ENCODE measurements at regions not wholly inside any gene's neighbourhood (a gene's known extent, or its start where the extent isn't known, plus 50 kb on each side); places are given as distances from the start of the nearest gene placed in this dataset.

DNA sequence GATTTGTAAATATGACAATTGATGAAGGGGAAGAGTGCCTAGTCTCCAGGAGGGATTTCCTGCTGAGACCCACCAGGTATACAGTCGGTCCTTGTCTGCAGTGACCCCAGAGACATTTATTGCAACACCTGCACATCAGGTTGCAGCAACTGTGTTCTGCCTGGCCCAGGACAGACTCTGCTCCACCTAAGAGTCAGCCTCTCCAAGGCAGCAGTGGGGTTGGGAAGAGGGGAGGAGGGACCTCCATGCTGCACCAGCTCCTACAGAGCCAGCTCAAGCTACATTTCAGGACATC is 120.4 kb upstream of the IRF2BP2 start:
- H3K4me1 Mint-ChIP-seq, result peaks cover 79% of the 10 kb centered on the region
- peaks cover 2% of the 10 kb centered on the region for H3K36me3 Mint-ChIP-seq (ENCODE audit: low read depth)
- no peak overlapping the region for H3K4me3 Mint-ChIP-seq
- no peaks in the 10 kb centered on the region for H3K27me3 Mint-ChIP-seq
- peak overlapping the region; percentile 91 for H3K27ac Mint-ChIP-seq
- ChIA-PET POLR2A (interaction anchor here (0.6 kb wide), 1 partner anchor 126 kb away, joined by 3 read pairs; no protein-coding TSS in a partner anchor), CTCF (interaction anchor here (0.9 kb wide), 1 partner anchor 9 kb away, joined by 3 read pairs; no protein-coding TSS in a partner anchor)
- DNase-seq, result no peak
- H3K9me3 Mint-ChIP-seq, result peaks cover 2% of the 10 kb centered on the region

DNA sequence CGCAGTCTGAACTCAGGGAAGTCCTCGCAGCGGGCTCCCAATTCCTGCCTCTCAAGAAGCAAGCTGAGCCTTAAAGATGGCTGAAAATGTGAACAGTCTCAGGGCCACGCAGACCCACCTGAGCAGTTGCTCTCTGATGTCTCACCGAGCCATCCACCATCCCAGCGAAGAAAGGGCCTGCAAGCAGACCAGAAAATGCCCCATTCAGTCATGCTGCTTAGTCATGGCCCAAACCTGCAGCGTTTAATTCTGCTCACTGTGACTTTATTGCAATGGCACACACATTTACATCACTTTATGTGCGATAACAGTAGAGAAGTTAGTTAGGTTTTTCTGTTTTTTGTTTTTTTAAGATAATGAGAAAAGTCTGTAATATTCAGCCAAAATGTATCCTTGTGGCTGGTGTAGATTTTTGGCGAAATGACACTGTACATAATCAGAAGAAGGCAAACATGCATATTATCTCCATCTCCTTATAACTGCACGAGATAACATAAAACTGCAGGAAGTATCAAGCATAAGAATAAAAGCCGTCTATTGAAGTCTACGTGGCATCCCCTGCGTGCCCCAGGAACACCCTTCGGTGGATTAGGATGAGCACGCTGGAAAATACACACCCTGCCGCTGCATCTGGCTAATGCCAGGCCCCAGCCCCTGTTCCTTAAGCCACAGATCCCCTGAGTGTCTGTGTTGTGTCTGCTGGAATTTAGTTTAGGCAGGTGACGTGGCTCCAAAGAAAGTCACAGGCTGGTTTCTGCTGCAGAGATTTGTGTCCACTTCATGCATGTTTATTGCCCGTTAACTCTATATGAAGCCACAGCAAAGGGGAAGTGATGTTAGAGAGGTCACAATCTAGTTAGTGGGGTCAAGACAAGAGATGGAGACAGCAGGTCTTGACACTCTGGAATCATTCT is 119.8 kb upstream of the IRF2BP2 start:
- DNase-seq, result no peak
- Mint-ChIP-seq H3K27ac (peak overlapping the region; percentile 91), H3K4me3 (no peak overlapping the region), H3K9me3 (peaks cover 2% of the 10 kb centered on the region), H3K36me3 (ENCODE audit: low read depth) (peaks cover 2% of the 10 kb centered on the region), H3K4me1 (peaks cover 85% of the 10 kb centered on the region), H3K27me3 (no peaks in the 10 kb centered on the region)
- CTCF ChIA-PET, result interaction anchor here (1.0 to 1.1 kb wide), 2 partner anchors 8 to 11 kb away, joined by 3 read pairs; no protein-coding TSS in a partner anchor
- POLR2A ChIA-PET, result no interaction called here

DNA sequence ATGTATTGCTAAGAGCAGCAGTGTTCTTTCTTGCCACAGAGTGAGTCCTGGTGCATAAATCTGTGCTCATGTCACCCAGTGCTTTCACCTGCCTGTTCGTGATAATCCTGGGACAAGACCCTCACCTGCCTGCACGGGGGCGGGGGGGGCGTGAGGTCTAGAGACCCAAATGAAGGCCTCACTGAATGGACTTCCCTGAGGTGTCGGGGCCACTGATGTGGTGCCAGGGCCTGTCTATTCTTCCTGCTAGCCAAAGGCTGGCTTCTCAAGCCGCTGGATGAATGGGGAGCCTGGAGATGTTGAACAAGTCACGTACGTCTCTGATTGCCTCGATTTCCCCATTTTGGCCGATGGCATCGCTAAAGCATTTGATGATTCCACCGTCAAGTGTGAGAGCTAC is 118.8 kb upstream of the IRF2BP2 start:
- CTCF ChIA-PET, result interaction anchor here (1.0 to 1.1 kb wide), 2 partner anchors 9 kb away, joined by 3 read pairs; no protein-coding TSS in a partner anchor
- no peaks in the 10 kb centered on the region for H3K27me3 Mint-ChIP-seq
- peaks cover 92% of the 10 kb centered on the region for H3K4me1 Mint-ChIP-seq
- H3K4me3 Mint-ChIP-seq, result no peak overlapping the region
- POLR2A ChIA-PET, result interaction anchor here (0.7 kb wide), 1 partner anchor 117 kb away, joined by 4 read pairs; no protein-coding TSS in a partner anchor
- H3K36me3 Mint-ChIP-seq (ENCODE audit: low read depth), result peaks cover 2% of the 10 kb centered on the region
- no peaks in the 10 kb centered on the region for H3K9me3 Mint-ChIP-seq
- no peak for DNase-seq
- no peak overlapping the region for H3K27ac Mint-ChIP-seq

DNA sequence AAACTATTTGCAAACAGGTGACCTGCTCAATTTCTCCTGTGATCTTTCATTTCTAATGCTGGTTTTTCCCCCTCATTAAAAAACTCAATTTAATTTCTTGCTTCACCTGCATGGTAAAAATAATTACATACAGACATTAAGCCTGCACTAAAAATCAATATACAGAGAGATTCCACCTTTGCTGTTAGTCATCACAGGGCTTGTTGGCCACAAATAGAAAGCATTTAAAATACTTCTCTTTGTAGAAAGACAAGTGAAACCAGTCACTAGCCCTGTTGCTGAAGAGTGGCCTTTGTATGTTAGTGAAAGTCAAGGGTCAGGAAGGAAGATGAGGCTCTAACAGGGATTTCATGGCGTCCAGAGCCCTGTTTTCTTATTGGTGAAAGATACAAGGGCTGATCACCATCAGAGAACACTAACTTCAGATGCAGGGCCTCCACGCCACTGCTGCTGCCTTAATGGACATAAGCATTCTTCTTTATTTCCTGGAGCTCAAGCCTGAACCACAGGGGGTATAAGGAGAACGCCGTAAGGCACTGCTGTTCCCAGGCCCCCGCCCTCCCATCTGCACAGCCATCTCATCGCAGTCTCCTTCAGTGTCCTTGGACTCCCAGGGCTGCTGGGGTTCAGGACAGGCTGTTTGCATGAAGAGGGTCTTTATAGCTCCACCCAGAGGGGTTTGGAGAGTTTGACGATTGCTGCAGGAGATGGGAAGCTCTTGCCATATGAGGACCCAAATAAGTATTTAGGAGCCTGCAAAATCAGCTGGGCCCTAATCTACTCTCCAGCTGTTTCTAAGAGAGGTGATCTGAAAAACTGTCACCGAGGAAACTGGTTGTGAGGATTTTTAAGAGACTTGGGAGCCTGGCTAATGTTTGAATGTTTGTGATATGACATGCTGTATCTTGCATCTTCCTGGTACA is 117.3 kb upstream of the IRF2BP2 start:
- H3K36me3 Mint-ChIP-seq (ENCODE audit: low read depth), result peaks cover 2% of the 10 kb centered on the region
- POLR2A ChIA-PET, result interaction anchor here (1.0 kb wide), 1 partner anchor 116 kb away, joined by 3 read pairs; no protein-coding TSS in a partner anchor
- CTCF ChIA-PET, result interaction anchor here (1.2 to 1.6 kb wide), 3 partner anchors 14 to 127 kb away, joined by 3 read pairs; no protein-coding TSS in a partner anchor

DNA sequence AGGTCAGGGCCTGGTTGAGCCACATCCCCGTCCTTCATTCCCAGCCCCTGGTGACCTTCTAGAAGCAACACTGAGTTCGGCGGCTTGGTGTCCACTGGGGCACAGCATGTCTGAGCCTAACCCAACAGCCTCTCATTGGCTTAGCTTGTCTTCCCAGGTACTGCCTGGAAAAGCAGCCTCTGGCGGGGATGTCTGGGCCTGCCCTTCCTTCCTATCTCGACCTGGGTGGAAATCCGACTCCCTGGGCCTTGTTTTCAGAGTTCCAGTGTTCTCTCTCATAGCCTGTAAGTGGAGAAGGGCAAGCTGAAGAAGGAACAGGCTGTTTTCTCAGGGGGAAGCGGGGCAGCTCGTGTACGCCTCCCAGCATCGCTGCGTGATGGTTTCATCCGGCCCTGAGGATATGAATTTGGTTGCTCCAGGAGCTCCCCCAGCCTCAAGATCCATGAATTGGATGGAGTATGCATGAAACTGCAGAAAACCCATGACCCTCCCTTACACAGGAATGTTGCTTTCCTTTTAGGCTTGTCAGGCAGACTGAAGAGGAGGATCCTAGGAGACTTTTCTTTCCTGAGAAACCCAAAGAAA is 116.5 kb upstream of the IRF2BP2 start:
- H3K9me3 Mint-ChIP-seq, result no peaks in the 10 kb centered on the region
- no peaks in the 10 kb centered on the region for H3K27me3 Mint-ChIP-seq
- H3K4me1 Mint-ChIP-seq, result peaks cover 99% of the 10 kb centered on the region
- peak overlapping the region; percentile 95 for H3K27ac Mint-ChIP-seq
- H3K36me3 Mint-ChIP-seq (ENCODE audit: low read depth), result peaks cover 2% of the 10 kb centered on the region
- peak overlapping the region; percentile 28 for H3K4me3 Mint-ChIP-seq
- POLR2A ChIA-PET, result interaction anchor here (0.6 to 0.7 kb wide), 2 partner anchors 115 to 125 kb away, joined by 3 to 15 read pairs; no protein-coding TSS in a partner anchor
- DNase-seq, result no peak
- CTCF ChIA-PET, result interaction anchor here (0.6 to 1.8 kb wide), 6 partner anchors 10 to 357 kb away, joined by 3 to 7 read pairs (median 4); no protein-coding TSS in a partner anchor

More for the DNA sequence above, 117.3 kb upstream of the IRF2BP2 start:
- peaks cover 100% of the 10 kb centered on the region for H3K4me1 Mint-ChIP-seq
- no peaks in the 10 kb centered on the region for H3K27me3 Mint-ChIP-seq
- H3K27ac Mint-ChIP-seq, result peak overlapping the region; percentile 95
- H3K9me3 Mint-ChIP-seq, result no peaks in the 10 kb centered on the region
- no peak overlapping the region for H3K4me3 Mint-ChIP-seq
- DNase-seq, result no peak

DNA sequence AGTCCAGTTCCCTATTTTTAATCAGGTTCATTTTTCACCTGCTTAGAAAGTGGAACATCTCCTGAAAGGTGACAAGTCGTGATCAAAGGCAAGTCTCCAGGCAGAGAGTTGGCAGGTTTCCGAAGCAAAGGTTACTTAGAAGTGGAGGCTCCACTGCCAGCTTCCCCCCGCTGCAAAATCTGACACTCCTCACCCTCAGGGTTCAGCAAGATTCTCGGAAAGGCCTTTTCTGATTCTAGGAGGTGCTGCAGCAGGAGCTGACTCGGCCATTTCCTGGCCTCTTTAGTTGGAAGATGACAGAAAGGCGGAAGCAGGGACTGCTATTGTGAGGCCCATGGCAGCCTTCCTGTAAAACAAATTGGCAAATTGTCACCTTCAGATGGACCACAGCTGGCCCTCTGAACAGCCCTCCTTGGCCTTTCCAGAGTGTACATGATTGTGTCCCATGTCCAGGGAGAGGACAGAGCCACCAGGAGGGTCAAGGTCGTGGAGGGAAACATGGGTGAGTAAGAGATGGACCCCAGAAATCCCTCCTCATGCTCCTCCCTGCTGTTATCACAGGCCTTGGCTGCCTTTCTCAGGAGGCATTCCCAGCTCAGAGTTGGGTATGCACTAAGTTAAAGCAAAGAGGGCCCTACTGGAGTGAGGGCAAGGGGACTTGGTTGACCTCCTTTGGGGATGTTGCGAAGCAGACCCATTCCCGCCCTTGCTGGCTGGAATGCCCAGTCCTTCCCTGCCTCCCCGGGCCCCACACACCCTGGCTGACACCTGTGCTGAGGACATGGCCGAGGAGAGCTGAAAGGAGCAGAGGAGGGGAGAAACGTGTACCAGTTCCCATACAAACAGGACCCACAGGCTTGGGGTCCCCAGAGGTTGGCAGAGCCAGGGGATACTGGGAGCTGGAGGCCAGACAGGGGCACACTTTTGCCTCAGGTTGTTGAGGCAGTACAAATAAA is 115.5 kb upstream of the IRF2BP2 start:
- Mint-ChIP-seq H3K4me1 (peaks cover 93% of the 10 kb centered on the region), H3K36me3 (ENCODE audit: low read depth) (peaks cover 2% of the 10 kb centered on the region), H3K9me3 (no peaks in the 10 kb centered on the region), H3K27me3 (no peaks in the 10 kb centered on the region), H3K4me3 (peak overlapping the region; percentile 60), H3K27ac (peak overlapping the region; percentile 95)
- DNase-seq, result peak; percentile 68
- CTCF ChIA-PET, result interaction anchor here (0.6 to 1.9 kb wide), 12 partner anchors 9 to 358 kb away, joined by 3 to 7 read pairs (median 4); no protein-coding TSS in a partner anchor
- POLR2A ChIA-PET, result interaction anchor here (0.6 to 0.7 kb wide), 3 partner anchors 114 to 124 kb away, joined by 3 to 15 read pairs (median 3); no protein-coding TSS in a partner anchor

DNA sequence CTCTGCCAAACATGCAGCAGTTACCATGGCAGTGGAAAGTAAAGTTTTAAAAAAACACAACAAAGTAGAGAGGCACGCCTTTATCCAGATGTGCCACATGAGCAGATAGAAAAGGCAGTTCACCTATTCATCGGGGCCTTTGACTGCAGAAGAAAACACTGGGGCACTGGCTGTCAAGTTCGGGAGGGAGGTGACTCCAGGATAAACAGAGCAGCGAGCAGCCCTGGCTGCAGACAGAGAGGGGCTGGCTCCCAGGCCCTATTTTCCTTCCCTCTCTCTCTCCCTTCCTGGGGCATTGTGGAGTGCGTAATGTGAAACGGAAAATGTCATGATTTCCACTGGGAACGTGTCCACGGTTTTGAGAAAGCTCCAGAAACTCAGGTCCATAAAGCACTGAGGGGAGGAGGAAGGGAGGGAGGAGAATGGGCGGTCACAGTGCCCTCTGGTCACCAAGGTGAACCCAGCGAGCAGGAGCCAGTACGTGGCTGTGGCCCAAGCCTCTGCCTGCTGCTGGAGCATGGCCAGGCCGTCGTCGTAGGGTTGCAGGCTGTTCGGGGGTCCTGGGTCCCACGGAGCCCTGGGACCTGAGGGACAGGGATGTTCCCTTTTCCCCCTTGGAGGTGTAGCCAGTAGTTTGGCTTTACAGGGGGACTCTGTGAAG is 114.7 kb upstream of the IRF2BP2 start:
- H3K27ac Mint-ChIP-seq, result peak overlapping the region; percentile 95
- H3K4me1 Mint-ChIP-seq, result peaks cover 90% of the 10 kb centered on the region
- CTCF ChIA-PET, result interaction anchor here (0.7 to 2.1 kb wide), 15 partner anchors 10 to 370 kb away, joined by 3 to 7 read pairs (median 3); no protein-coding TSS in a partner anchor
- peaks cover 2% of the 10 kb centered on the region for H3K36me3 Mint-ChIP-seq (ENCODE audit: low read depth)
- no peaks in the 10 kb centered on the region for H3K27me3 Mint-ChIP-seq
- DNase-seq, result peak; percentile 28
- H3K4me3 Mint-ChIP-seq, result peak overlapping the region; percentile 60
- POLR2A ChIA-PET, result interaction anchor here (0.6 to 1.6 kb wide), 10 partner anchors 12 to 1483 kb away, joined by 3 to 7 read pairs (median 3); partner anchors contain the start of genes IRF2BP2 and TARBP1
- H3K9me3 Mint-ChIP-seq, result no peaks in the 10 kb centered on the region

DNA sequence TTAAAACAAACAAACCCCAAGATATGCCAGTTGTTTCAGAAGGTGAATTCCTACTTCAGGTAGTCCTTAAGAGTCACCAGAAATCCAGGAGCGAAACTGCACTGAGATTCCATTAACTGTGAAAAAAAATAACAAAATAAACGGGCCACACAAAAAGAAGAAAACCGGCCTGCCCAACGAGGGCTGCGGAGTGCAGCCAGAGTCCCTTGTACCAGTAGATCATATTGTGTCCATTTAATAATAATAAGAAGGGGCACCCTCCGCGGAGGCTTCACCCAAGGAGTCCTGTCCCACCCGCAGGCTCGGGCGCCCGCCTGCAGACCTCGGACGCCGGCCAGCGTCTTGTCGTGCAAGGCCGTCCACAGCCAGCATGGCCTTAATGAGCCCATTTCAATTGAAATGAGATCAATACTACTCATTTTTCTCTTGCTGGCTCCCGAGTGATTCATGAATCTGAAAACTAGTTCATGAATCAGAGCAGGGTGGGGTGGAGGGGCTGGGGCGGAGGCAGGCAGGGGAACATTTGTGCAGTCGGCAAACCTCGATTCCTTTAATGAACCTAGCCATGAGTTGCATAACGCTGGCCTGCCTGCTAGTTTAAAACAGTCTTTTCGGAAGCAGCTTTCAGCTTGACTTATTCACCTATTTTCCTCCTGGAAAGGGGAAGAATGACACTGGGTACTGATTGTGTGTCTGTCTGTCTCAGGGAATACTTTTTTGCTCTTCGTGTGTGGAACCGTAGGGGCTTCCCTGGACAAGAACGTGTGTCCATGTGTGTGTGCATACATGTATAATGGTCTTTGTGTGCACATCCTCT is 113.1 kb upstream of the IRF2BP2 start:
- H3K4me1 Mint-ChIP-seq, result peaks cover 74% of the 10 kb centered on the region
- ChIA-PET CTCF (interaction anchor here (0.7 to 2.1 kb wide), 10 partner anchors 10 to 463 kb away, joined by 3 to 7 read pairs (median 4); no protein-coding TSS in a partner anchor), POLR2A (interaction anchor here (1.1 to 1.6 kb wide), 2 partner anchors 112 to 227 kb away, joined by 4 to 7 read pairs; partner anchors contain the start of gene IRF2BP2)
- H3K27me3 Mint-ChIP-seq, result no peaks in the 10 kb centered on the region
- H3K4me3 Mint-ChIP-seq, result peak overlapping the region; percentile 60
- peak; percentile 32 for DNase-seq
- H3K36me3 Mint-ChIP-seq (ENCODE audit: low read depth), result peaks cover under 1% of the 10 kb centered on the region
- no peaks in the 10 kb centered on the region for H3K9me3 Mint-ChIP-seq
- peak overlapping the region; percentile 95 for H3K27ac Mint-ChIP-seq

DNA sequence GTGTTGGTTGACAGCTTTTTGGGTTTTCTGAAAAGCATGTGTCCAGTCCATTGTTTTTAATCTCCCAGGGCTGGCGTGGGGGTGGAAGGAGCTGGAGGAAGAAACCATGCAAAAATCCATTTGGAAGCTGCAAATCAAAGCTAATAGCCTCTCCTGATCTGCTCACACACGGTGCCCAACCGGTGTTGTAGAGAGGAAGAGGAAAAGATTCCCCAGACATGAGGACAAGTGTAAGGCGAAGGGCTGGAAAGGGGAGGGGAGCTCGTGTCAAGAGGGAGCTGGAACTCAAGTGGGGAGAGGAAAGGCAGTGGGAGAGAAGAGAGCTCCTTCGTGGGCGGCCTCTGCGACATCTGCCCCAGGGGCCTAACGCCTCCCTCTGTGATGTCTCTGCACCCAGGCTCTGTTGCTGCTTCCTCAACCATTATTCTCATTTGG is 112.3 kb upstream of the IRF2BP2 start:
- no peak for DNase-seq
- Mint-ChIP-seq H3K36me3 (ENCODE audit: low read depth) (no peaks in the 10 kb centered on the region), H3K27ac (peak overlapping the region; percentile 75), H3K9me3 (no peaks in the 10 kb centered on the region), H3K4me1 (peaks cover 66% of the 10 kb centered on the region), H3K27me3 (no peaks in the 10 kb centered on the region), H3K4me3 (no peak overlapping the region)
- ChIA-PET CTCF (interaction anchor here (0.7 to 2.1 kb wide), 4 partner anchors 12 to 28 kb away, joined by 3 to 7 read pairs (median 4); no protein-coding TSS in a partner anchor), POLR2A (no interaction called here)
